PC-3 (cell line): ENCODE measurements at regions not wholly inside any gene's neighbourhood (a gene's known extent, or its start where the extent isn't known, plus 50 kb on each side); places are given as distances from the start of the nearest gene placed in this dataset.

Source experiments
- ATAC-seq: fragments of 200-7000 bp; cut with Tn5 transposase; 2 replicates; pipeline ENCODE4 v1.9.1; 2020; ENCODE audit warnings: mild to moderate bottlenecking, moderate library complexity
- BruUV-seq: library from RNA; stranded (reverse); fragments of 400-500 nt; replicated peaks from 2 replicates; lab custom pipeline; 2021; lab: Mats Ljungman, UMichigan
- CTCF ChIA-PET: fragments of 300-600 bp; sonication (Branson Sonifier 250); formaldehyde crosslinking; loops from one replicate; lab custom pipeline; 2022; ENCODE audit warnings: antibody characterized with exemption; lab: Charles Lee
- POLR2A ChIA-PET: fragments of 300-600 bp; sonication (Branson Sonifier 250); formaldehyde crosslinking; loops from one replicate; lab custom pipeline; 2022; ENCODE audit warnings: antibody characterized with exemption; ENCODE audit not compliant: unreplicated experiment; lab: Charles Lee
- DNase-seq: peaks from one replicate; pipeline ENCODE4 v3.0.0-alpha.2; 2015
- H2AFZ ChIP-seq: fragments of 300-600 bp; sonication (generic); 2 replicates; pipeline ENCODE4 v1.6.0; 2016; ENCODE audit warnings: antibody characterized with exemption, low read length
- H3F3A ChIP-seq: fragments of 300-600 bp; sonication (generic); one replicate; pipeline ENCODE4 v1.6.0; 2017; ENCODE audit warnings: antibody characterized with exemption, low read length, control low read depth, mild to moderate bottlenecking; ENCODE audit not compliant: unreplicated experiment
- H3K27ac ChIP-seq: fragments of 300-600 bp; sonication (generic); 2 replicates; pipeline ENCODE4 v1.5.1; 2016; ENCODE audit warnings: mild to moderate bottlenecking, low read length
- H3K27me3 ChIP-seq: fragments of 300-600 bp; sonication (generic); 2 replicates; pipeline ENCODE4 v1.6.1; 2016; ENCODE audit warnings: low read length, mixed read lengths
- H3K36me3 ChIP-seq: fragments of 300-600 bp; sonication (generic); 2 replicates; pipeline ENCODE4 v1.6.1; 2016; ENCODE audit warnings: low read depth, mixed run types, low read length, mixed read lengths
- H3K4me1 ChIP-seq: fragments of 300-600 bp; sonication (generic); 2 replicates; pipeline ENCODE4 v1.5.1; 2016; ENCODE audit warnings: low read length; ENCODE audit not compliant: insufficient read depth
- H3K4me2 ChIP-seq: fragments of 300-600 bp; sonication (generic); 2 replicates; pipeline ENCODE4 v1.6.0; 2016; ENCODE audit warnings: low read length
- H3K4me3 ChIP-seq: fragments of 300-600 bp; sonication (generic); 2 replicates; pipeline ENCODE4 v1.5.1; 2016; ENCODE audit warnings: mild to moderate bottlenecking, low read length, mixed read lengths
- H3K79me2 ChIP-seq: fragments of 300-600 bp; sonication (generic); 2 replicates; pipeline ENCODE4 v1.6.1; 2017; ENCODE audit warnings: low read length, mixed read lengths
- H3K9ac ChIP-seq: fragments of 300-600 bp; sonication (generic); 2 replicates; pipeline ENCODE4 v1.6.0; 2016; ENCODE audit warnings: mild to moderate bottlenecking, low read length
- H3K9me2 ChIP-seq: fragments of 300-600 bp; sonication (generic); replicated peaks from 2 replicates; pipeline ENCODE4 v1.6.1; 2016; ENCODE audit warnings: mixed run types, low read length, mixed read lengths
- H3K9me3 ChIP-seq: fragments of 300-600 bp; sonication (generic); 2 replicates; pipeline ENCODE4 v1.6.1; 2016; ENCODE audit warnings: low read length, mixed read lengths
- H4K20me1 ChIP-seq: fragments of 300-600 bp; sonication (generic); 2 replicates; pipeline ENCODE4 v1.6.1; 2016; ENCODE audit warnings: low read length, mixed read lengths
- EZH2 ChIP-seq: fragments of 300-600 bp; sonication (generic); IDR thresholded peaks from one replicate; pipeline ENCODE4 v1.6.1; 2017; ENCODE audit warnings: antibody characterized with exemption, mild to moderate bottlenecking, low read length; ENCODE audit not compliant: unreplicated experiment
- EZH2phosphoT487 ChIP-seq: fragments of 300-600 bp; sonication (generic); IDR thresholded peaks from 2 replicates; pipeline ENCODE4 v1.6.1; 2018; ENCODE audit warnings: mild to moderate bottlenecking, antibody characterized with exemption, low read length, borderline replicate concordance
- intact Hi-C: fragments of 100-400 bp; cut with micrococcal nuclease; formaldehyde crosslinking; loops from 2 replicates; pipeline ENCODE4 v1.9.0; 2023
- TF ChIP-seq, protein P1 (sequence below): fragments of 300-600 bp; sonication (generic); conservative IDR thresholded peaks from 2 replicates; pipeline ENCODE4 v1.5.1; 2017; ENCODE audit warnings: antibody characterized with exemption, low read depth, mild to moderate bottlenecking, low read length

DNA sequence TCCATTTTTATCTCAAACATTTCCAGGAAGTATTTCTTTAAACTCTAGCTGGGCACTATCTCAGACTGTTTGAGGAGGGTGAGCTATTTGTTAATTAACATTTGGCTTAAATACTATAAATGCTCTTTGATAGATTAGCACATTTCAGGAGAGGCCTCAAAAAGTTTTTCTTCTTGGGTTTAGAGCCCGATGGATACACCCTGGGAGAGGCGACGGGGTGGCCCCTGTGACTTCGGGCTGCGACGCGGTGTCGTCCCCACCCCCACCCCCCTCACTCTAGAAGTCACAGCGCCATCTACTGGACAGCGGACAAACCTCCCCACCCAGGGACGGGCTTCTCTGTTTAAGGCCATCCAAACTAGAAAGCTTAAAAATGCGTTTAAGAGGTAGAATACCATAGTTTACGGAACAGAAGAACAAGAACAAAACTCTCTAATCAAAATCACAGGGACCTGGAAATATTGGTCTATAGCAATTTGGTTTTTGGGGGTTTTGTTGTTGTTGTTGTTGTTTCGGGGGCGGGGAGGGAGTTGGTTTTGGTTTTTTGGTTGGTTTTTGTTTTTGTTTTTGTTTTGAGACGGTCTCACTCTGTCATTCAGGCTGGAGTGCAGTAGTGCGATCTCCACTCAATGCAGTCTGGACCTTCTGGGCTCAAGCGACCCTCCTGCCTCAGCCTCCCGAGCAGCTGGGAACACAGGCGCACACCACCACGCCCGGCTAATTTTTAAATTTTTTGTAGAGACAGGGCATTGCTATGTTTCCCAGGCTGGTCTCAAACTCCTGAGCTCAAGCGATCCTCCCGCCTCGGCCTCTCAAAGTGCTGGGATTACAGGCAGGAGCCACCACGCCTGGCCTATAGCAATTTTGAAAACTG is 254.4 kb downstream of the C16orf95 start:
- CTCF ChIA-PET = interaction anchor here (0.6 to 1.3 kb wide), 8 partner anchors 19 to 500 kb away, joined by 3 to 22 read pairs (median 3); no protein-coding TSS in a partner anchor
- peak overlapping the region; percentile 87 for H3K4me2 ChIP-seq
- H3K79me2 ChIP-seq = no peaks in the 10 kb centered on the region
- H4K20me1 ChIP-seq = no peaks in the 10 kb centered on the region
- H3K27ac ChIP-seq = no peak overlapping the region
- TF ChIP-seq EZH2 (no peak), EZH2phosphoT487 (no peak)
- TF ChIP-seq, protein P1, sequence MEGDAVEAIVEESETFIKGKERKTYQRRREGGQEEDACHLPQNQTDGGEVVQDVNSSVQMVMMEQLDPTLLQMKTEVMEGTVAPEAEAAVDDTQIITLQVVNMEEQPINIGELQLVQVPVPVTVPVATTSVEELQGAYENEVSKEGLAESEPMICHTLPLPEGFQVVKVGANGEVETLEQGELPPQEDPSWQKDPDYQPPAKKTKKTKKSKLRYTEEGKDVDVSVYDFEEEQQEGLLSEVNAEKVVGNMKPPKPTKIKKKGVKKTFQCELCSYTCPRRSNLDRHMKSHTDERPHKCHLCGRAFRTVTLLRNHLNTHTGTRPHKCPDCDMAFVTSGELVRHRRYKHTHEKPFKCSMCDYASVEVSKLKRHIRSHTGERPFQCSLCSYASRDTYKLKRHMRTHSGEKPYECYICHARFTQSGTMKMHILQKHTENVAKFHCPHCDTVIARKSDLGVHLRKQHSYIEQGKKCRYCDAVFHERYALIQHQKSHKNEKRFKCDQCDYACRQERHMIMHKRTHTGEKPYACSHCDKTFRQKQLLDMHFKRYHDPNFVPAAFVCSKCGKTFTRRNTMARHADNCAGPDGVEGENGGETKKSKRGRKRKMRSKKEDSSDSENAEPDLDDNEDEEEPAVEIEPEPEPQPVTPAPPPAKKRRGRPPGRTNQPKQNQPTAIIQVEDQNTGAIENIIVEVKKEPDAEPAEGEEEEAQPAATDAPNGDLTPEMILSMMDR = peak; percentile 86
- ATAC-seq (peak; percentile 92), DNase-seq (peak; percentile 73)
- no peaks in the 10 kb centered on the region for H3K36me3 ChIP-seq
- H3K9me2 ChIP-seq = no peaks in the 10 kb centered on the region
- intact Hi-C loops = loop anchor here (1.0 to 5.0 kb wide), 4 partner anchors 46 to 500 kb away; partner anchors contain the start of gene FOXL1
- no peaks in the 10 kb centered on the region for H3K27me3 ChIP-seq
- POLR2A ChIA-PET = no interaction called here
- peak overlapping the region; percentile 72 for H2AFZ ChIP-seq
- H3K4me1 ChIP-seq = peaks cover 7% of the 10 kb centered on the region; the same call in 1 of the 2 replicates
- H3K4me3 ChIP-seq = peak overlapping the region; percentile 55
- peak overlapping the region; percentile 37; the same call in 1 of the 2 replicates for H3K9ac ChIP-seq
- H3F3A ChIP-seq = no peaks in the 10 kb centered on the region
- H3K9me3 ChIP-seq = no peaks in the 10 kb centered on the region
- BruUV-seq = no TSS peak

DNA sequence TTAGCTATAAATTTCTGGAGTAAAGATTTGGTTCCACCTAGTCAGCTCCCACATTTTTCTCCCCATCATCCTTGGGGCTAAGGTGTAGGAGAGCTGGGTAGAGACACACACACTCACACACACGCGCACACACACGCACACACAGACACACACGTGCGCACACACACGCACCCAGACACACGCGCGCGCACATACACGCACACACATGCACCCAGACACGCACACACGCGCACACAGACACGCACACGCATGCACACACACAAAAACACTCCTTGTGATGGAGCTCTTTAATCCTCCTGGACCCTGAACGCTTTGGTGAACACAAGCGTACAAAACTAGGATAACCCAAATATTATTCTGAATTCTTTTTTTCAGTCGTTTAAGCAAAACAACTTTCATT is 253.6 kb downstream of the C16orf95 start:
- Histone ChIP-seq H3K36me3 (no peaks in the 10 kb centered on the region), H3K4me1 (peaks cover 7% of the 10 kb centered on the region; the same call in 1 of the 2 replicates), H2AFZ (no peak overlapping the region), H3K79me2 (no peaks in the 10 kb centered on the region), H3K9ac (no peak overlapping the region), H4K20me1 (no peaks in the 10 kb centered on the region), H3K4me2 (no peak overlapping the region), H3K9me3 (no peaks in the 10 kb centered on the region), H3K27me3 (no peaks in the 10 kb centered on the region), H3F3A (no peaks in the 10 kb centered on the region), H3K4me3 (no peak overlapping the region), H3K27ac (no peak overlapping the region), H3K9me2 (no peaks in the 10 kb centered on the region)
- BruUV-seq = no TSS peak
- intact Hi-C loops = loop anchor here (2.0 to 5.0 kb wide), 2 partner anchors 215 to 486 kb away; partner anchors contain the start of gene FOXL1
- TF ChIP-seq, protein P1 = no peak
- no peak for TF ChIP-seq EZH2phosphoT487
- no peak for TF ChIP-seq EZH2
- ATAC-seq (no peak), DNase-seq (no peak)
- ChIA-PET CTCF (interaction anchor here (1.2 kb wide), 1 partner anchor 190 kb away, joined by 4 read pairs; no protein-coding TSS in a partner anchor), POLR2A (no interaction called here)
